ENCODE measurements at regions not wholly inside any gene's neighbourhood (a gene's known extent, or its start where the extent isn't known, plus 50 kb on each side); places are given as distances from the start of the nearest gene placed in this dataset.

DNA sequence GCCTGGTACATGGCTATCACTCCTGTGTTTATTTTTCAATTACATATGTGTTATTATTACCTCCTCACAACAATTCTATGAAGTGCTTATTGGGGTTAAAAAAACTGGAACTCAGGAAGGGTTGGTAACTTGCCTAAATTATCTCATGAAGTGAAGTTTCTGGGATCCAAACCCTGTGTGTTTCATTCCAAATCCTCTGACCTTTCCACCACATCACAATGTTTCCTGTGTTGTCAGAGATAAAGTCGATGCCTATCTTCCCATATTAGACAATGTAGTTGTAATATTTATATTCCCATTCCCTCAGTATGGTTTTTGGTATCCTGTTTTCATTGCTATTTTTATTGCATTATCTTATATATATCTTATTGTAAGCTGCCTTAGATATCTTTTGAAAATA, 269.1 kb upstream of the CFAP20DC start:
- Mint-ChIP-seq H3K36me3 (ENCODE audit: low read depth) (no peaks in the 10 kb centered on the region), H3K9me3 (no peaks in the 10 kb centered on the region), H3K27ac (no peak overlapping the region), H3K4me3 (no peak overlapping the region), H3K27me3 (ENCODE audit: insufficient read depth) (peaks cover under 1% of the 10 kb centered on the region), H3K4me1 (peaks cover 26% of the 10 kb centered on the region)
- DNase-seq = no peak
- Histone ChIP-seq H3K9me3 (ENCODE audit: control insufficient read depth, low read length) (peaks cover 9% of the 10 kb centered on the region), H3K27me3 (ENCODE audit: control insufficient read depth, insufficient read depth, low read length, poor library complexity, severe bottlenecking) (no peaks in the 10 kb centered on the region), H3K9ac (ENCODE audit: extremely low read depth, low read length, poor library complexity, severe bottlenecking) (no peak overlapping the region), H3K36me3 (ENCODE audit: control insufficient read depth, insufficient read depth, low read length) (no peaks in the 10 kb centered on the region), H3K4me1 (ENCODE audit: control insufficient read depth, insufficient read depth, low read length) (no peaks in the 10 kb centered on the region), H3K27ac (ENCODE audit: low read depth, low read length) (no peak overlapping the region), H3K4me3 (ENCODE audit: low read length) (peak overlapping the region; percentile 5)
- 100% methylated on average over 1 of the region's 1 CpG; no CpG with 5 or more reads in 1 of the 2 experiments for WGBS, 2 experiments (ENCODE audit: insufficient coverage in 1 of 2, insufficient read length in 1 of 2)
- TF ChIP-seq, protein P1, sequence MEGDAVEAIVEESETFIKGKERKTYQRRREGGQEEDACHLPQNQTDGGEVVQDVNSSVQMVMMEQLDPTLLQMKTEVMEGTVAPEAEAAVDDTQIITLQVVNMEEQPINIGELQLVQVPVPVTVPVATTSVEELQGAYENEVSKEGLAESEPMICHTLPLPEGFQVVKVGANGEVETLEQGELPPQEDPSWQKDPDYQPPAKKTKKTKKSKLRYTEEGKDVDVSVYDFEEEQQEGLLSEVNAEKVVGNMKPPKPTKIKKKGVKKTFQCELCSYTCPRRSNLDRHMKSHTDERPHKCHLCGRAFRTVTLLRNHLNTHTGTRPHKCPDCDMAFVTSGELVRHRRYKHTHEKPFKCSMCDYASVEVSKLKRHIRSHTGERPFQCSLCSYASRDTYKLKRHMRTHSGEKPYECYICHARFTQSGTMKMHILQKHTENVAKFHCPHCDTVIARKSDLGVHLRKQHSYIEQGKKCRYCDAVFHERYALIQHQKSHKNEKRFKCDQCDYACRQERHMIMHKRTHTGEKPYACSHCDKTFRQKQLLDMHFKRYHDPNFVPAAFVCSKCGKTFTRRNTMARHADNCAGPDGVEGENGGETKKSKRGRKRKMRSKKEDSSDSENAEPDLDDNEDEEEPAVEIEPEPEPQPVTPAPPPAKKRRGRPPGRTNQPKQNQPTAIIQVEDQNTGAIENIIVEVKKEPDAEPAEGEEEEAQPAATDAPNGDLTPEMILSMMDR (conservative IDR thresholded peaks at IDR 0.05) = no peak

DNA sequence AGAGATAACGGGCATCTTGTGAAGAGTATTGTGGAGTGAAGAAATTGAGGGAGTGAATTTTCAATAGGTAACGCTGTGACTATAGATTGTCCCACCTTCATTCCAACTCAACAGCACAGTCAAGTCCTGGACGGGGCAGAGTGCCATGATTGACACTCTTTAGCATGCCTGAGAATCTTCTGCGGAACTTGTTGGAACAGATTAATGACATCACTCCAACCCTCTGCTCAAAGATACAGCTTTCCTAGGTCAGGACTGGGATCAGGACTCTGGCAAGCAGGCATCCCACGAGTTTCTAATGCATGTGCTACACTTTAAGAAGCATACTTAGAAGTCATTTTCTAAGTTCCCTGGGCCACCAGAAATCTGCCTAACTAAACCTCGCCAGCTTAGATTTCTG, 267.6 kb upstream of the CFAP20DC start:
- Histone ChIP-seq H3K36me3 (ENCODE audit: control insufficient read depth, insufficient read depth, low read length) (no peaks in the 10 kb centered on the region), H3K9me3 (ENCODE audit: control insufficient read depth, low read length) (peaks cover 9% of the 10 kb centered on the region), H3K4me3 (ENCODE audit: low read length) (no peak overlapping the region), H3K27ac (ENCODE audit: low read depth, low read length) (no peak overlapping the region), H3K27me3 (ENCODE audit: control insufficient read depth, insufficient read depth, low read length, poor library complexity, severe bottlenecking) (no peaks in the 10 kb centered on the region), H3K4me1 (ENCODE audit: control insufficient read depth, insufficient read depth, low read length) (no peaks in the 10 kb centered on the region), H3K9ac (ENCODE audit: extremely low read depth, low read length, poor library complexity, severe bottlenecking) (no peak overlapping the region)
- no peaks in the 10 kb centered on the region for H3K36me3 Mint-ChIP-seq (ENCODE audit: low read depth)
- H3K9me3 Mint-ChIP-seq = no peaks in the 10 kb centered on the region
- H3K27me3 Mint-ChIP-seq (ENCODE audit: insufficient read depth) = no peaks in the 10 kb centered on the region
- no peak for DNase-seq
- no peak overlapping the region for H3K4me3 Mint-ChIP-seq
- TF ChIP-seq, protein P1 (conservative IDR thresholded peaks at IDR 0.05) = no peak
- H3K27ac Mint-ChIP-seq = no peak overlapping the region
- H3K4me1 Mint-ChIP-seq = peaks cover 26% of the 10 kb centered on the region
- WGBS, 2 experiments (ENCODE audit: insufficient coverage in 1 of 2, insufficient read length in 1 of 2) = 90 to 92% methylated on average over 5 to 6 of the region's 6 CpGs

DNA sequence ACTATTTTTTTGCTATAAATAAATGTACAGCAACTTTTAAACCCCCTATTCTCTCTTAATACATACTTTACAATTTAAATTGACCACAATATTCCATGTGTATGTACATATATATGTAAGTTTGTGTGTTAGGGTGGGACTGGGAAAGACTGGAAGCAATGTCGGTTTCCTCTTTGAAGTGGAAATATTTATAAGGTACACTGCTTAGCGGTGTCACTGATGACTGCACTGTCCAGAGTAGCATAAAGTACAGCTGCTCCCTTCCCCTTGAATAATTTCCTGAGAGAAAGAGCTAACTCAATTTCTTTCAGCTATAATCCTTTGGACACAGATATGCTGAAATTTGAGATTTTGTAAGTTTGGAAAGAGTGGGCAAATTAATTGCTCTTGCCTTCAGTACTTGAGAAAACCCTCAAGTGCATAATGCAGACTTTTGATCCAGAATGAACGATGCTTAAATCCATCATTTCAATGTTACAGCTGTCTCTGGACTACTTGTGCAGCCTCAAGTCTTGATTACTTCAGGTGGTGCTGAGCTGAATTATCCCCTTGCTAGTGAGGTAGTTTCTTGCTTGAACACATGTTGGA, 267.0 kb upstream of the CFAP20DC start:
- peaks cover 9% of the 10 kb centered on the region for H3K9me3 ChIP-seq (ENCODE audit: control insufficient read depth, low read length)
- WGBS, 2 experiments (ENCODE audit: insufficient coverage in 1 of 2, insufficient read length in 1 of 2) = 94 to 100% methylated on average over 3 of the region's 3 CpGs
- Mint-ChIP-seq H3K9me3 (no peaks in the 10 kb centered on the region), H3K4me1 (peaks cover 26% of the 10 kb centered on the region), H3K27ac (no peak overlapping the region), H3K4me3 (no peak overlapping the region), H3K36me3 (ENCODE audit: low read depth) (no peaks in the 10 kb centered on the region), H3K27me3 (ENCODE audit: insufficient read depth) (no peaks in the 10 kb centered on the region)
- no peaks in the 10 kb centered on the region for H3K4me1 ChIP-seq (ENCODE audit: control insufficient read depth, insufficient read depth, low read length)
- H3K9ac ChIP-seq (ENCODE audit: extremely low read depth, low read length, poor library complexity, severe bottlenecking) = no peak overlapping the region
- H3K27ac ChIP-seq (ENCODE audit: low read depth, low read length) = no peak overlapping the region
- no peaks in the 10 kb centered on the region for H3K36me3 ChIP-seq (ENCODE audit: control insufficient read depth, insufficient read depth, low read length)
- no peak overlapping the region for H3K4me3 ChIP-seq (ENCODE audit: low read length)
- TF ChIP-seq, protein P1 (conservative IDR thresholded peaks at IDR 0.05) = no peak
- no peaks in the 10 kb centered on the region for H3K27me3 ChIP-seq (ENCODE audit: control insufficient read depth, insufficient read depth, low read length, poor library complexity, severe bottlenecking)
- DNase-seq = no peak

All from endodermal cell (in vitro differentiated cells).